Endothelial cell of umbilical vein (primary cell): ENCODE measurements at regions not wholly inside any gene's neighbourhood (a gene's known extent, or its start where the extent isn't known, plus 50 kb on each side); places are given as distances from the start of the nearest gene placed in this dataset.
"Not testable (repeated sequence)": the region's sequence is repeated elsewhere in the genome, so short reads cannot be mapped to it uniquely, and the experiment has no call there.

Experiments used
- BruUV-seq: library from RNA; stranded (reverse); fragments of 400-500 nt; replicated peaks from 2 replicates; lab custom pipeline; 2021; lab: Mats Ljungman, UMichigan
- CTCF ChIA-PET: fragments of 300-600, 350-600 bp; sonication (Branson Sonifier 250); formaldehyde crosslinking; loops from one replicate; lab custom pipeline; 2021; ENCODE audit warnings: antibody characterized with exemption, inconsistent platforms; lab: Charles Lee
- POLR2A ChIA-PET: fragments of 300-600, 350-600 bp; sonication (Branson Sonifier 250); formaldehyde crosslinking; loops from one replicate; lab custom pipeline; 2021; ENCODE audit warnings: antibody characterized with exemption, inconsistent platforms; lab: Charles Lee
- DNase-seq: peaks from one replicate; pipeline ENCODE4 v3.0.0-alpha.2; 2011; ENCODE audit warnings: low read depth, low spot score
- FAIRE-seq: peaks from 2 replicates; lab custom pipeline; 2011; peaks lifted over from hg19 to GRCh38; lab: Jason Lieb, UNC
- H2AFZ ChIP-seq: 2 replicates; pipeline ENCODE4 v1.6.0; 2012; ENCODE audit warnings: low read depth, low read length, control low read depth, inconsistent platforms
- H3K27ac ChIP-seq: 2 replicates; pipeline ENCODE4 v1.5.1; 2011; ENCODE audit warnings: low read depth, mild to moderate bottlenecking, control low read depth, low read length, moderate library complexity; ENCODE audit not compliant: insufficient read depth
- H3K27me3 ChIP-seq, 2 experiments: 2 replicates each; pipeline versions ENCODE4 v1.6.0 to v1.6.1; 2011; ENCODE audit warnings: low read length in 2 of 2, mixed read lengths in 1 of 2; ENCODE audit not compliant: control insufficient read depth in 2 of 2, insufficient read depth in 2 of 2
- H3K36me3 ChIP-seq, 2 experiments: 2 replicates in 1 of 2; 3 replicates in 1 of 2; pipeline ENCODE4 v1.5.1; 2011; ENCODE audit warnings: low read length in 2 of 2, mild to moderate bottlenecking in 1 of 2, moderate library complexity in 1 of 2; ENCODE audit not compliant: control insufficient read depth in 2 of 2, insufficient read depth in 2 of 2; ENCODE audit errors: extremely low read depth in 1 of 2
- H3K4me1 ChIP-seq: 3 replicates; pipeline ENCODE4 v1.5.1; 2011; ENCODE audit warnings: mild to moderate bottlenecking, low read length; ENCODE audit not compliant: control insufficient read depth, insufficient read depth; ENCODE audit errors: extremely low read depth
- H3K4me2 ChIP-seq: 2 replicates; pipeline ENCODE4 v1.6.1; 2011; ENCODE audit warnings: low read length, control low read depth, mixed read lengths; ENCODE audit not compliant: insufficient read depth
- H3K4me3 ChIP-seq, 3 experiments: fragments of 200-600 bp in 1 of 3; sonication (generic), shearing (Covaris generic) in 1 of 3; replicated peaks in 1 of 3; 2 replicates each; pipeline ENCODE4 v1.5.1; 2011 to 2016; ENCODE audit warnings: control low read depth in 3 of 3, low read length in 3 of 3, mild to moderate bottlenecking in 2 of 3, inconsistent platforms in 1 of 3, low read depth in 1 of 3, moderate library complexity in 1 of 3; ENCODE audit not compliant: insufficient read depth in 1 of 3
- H3K79me2 ChIP-seq: 2 replicates; pipeline ENCODE4 v1.6.0; 2012; ENCODE audit warnings: low read length, inconsistent platforms; ENCODE audit not compliant: control insufficient read depth, insufficient read depth
- H3K9ac ChIP-seq: replicated peaks from 2 replicates; pipeline ENCODE3; 2011; ENCODE audit warnings: low read length, control low read depth; ENCODE audit not compliant: insufficient read depth; ENCODE audit errors: extremely low read depth
- H3K9me1 ChIP-seq: replicated peaks from 3 replicates; pipeline ENCODE4 v1.6.0; 2011; ENCODE audit warnings: mild to moderate bottlenecking, low read length; ENCODE audit not compliant: control insufficient read depth, insufficient read depth; ENCODE audit errors: extremely low read depth
- H3K9me3 ChIP-seq: replicated peaks from 2 replicates; pipeline ENCODE4 v1.5.1; 2012; ENCODE audit warnings: low read length, inconsistent platforms; ENCODE audit not compliant: control insufficient read depth, insufficient read depth
- H4K20me1 ChIP-seq: replicated peaks from 2 replicates; pipeline ENCODE3; 2011; ENCODE audit warnings: mild to moderate bottlenecking, low read length; ENCODE audit not compliant: control insufficient read depth, insufficient read depth; ENCODE audit errors: extremely low read depth
- EZH2 ChIP-seq: IDR thresholded peaks from 2 replicates; pipeline ENCODE4 v1.6.1; 2012; ENCODE audit warnings: borderline replicate concordance, low read depth, mild to moderate bottlenecking, moderate library complexity, low read length, inconsistent platforms; ENCODE audit not compliant: severe bottlenecking
- FOS ChIP-seq: IDR thresholded peaks from 2 replicates; pipeline ENCODE4 v1.6.1; 2011; ENCODE audit warnings: mild to moderate bottlenecking, low read length, moderate library complexity, borderline replicate concordance; ENCODE audit not compliant: insufficient read depth
- GATA2 ChIP-seq: IDR thresholded peaks from 2 replicates; pipeline ENCODE4 v1.7.0; 2011; ENCODE audit warnings: low read depth, mild to moderate bottlenecking, moderate library complexity, mixed read lengths, low read length; ENCODE audit not compliant: insufficient read length, insufficient read depth
- JUN ChIP-seq: IDR thresholded peaks from 2 replicates; pipeline ENCODE4 v1.6.1; 2011; ENCODE audit warnings: borderline replicate concordance, low read depth; ENCODE audit not compliant: insufficient read length, insufficient read depth
- POLR2A ChIP-seq: IDR thresholded peaks from 2 replicates; pipeline ENCODE4 v1.6.1; 2012; ENCODE audit warnings: low read depth, mild to moderate bottlenecking, control low read depth, low read length
- POLR2AphosphoS5 ChIP-seq: IDR thresholded peaks from 2 replicates; pipeline ENCODE4 v1.6.1; 2012; ENCODE audit warnings: low read depth, mild to moderate bottlenecking, control low read depth, low read length, moderate library complexity; ENCODE audit not compliant: insufficient read depth
- dilution Hi-C: fragments of 300-500 bp; cut with MboI; formaldehyde crosslinking; loops from one replicate; pipeline ENCODE4 v1.15.0; 2019; ENCODE audit warnings: low sequenced_read_pairs; ENCODE audit not compliant: extremely low pct_ligation_motif_present
- intact Hi-C: fragments of 100-400 bp; cut with micrococcal nuclease; formaldehyde crosslinking; loops from one replicate; pipeline ENCODE4 v1.10.0; 2022
- TF ChIP-seq, protein P1 (sequence below): IDR thresholded peaks from 2 replicates; pipeline ENCODE4 v1.6.1; 2011; ENCODE audit not compliant: insufficient read depth, insufficient read length
- TF ChIP-seq, protein P2 (sequence below), 2 donors: IDR thresholded peaks; 1 replicate in 1 of 2; 2 replicates in 1 of 2; pipeline ENCODE4 v1.5.1; 2011; ENCODE audit warnings: low read length in 2 of 2, mild to moderate bottlenecking in 2 of 2, moderate library complexity in 2 of 2, control low read depth in 1 of 2, inconsistent platforms in 1 of 2, low read depth in 1 of 2; ENCODE audit not compliant: insufficient read depth in 1 of 2; ENCODE audit errors: extremely low read depth in 1 of 2

DNA sequence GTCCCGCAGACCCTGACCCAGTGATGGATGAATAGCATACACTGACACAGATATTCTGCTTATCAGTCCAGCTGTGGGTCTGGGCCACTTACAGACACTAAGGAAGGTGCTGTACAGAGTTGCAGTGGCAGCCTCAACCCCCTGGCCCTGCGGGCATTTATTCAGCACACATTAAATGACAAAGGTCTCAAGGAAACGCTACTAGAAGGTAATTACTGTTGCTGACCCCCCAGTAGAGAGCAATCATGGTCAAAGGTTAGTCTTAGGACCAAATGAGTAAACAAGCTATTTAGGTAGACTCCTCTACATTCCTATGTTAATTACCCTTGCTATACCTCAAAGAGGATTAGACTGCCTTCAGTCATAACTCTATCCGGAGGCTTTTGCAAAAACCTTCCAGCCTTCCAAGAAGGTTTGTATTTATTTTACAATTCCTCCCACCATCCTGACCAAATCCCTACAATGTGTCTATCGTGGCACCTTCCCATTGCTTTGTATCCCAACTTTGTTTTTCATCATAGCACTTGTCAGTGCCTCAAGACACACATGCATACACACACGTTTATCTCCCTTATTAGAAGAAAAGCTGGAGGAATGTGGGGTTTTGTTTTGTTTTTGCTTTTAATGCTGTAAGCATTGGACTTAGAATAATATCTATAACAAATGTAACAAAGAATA lies 227.9 kb downstream of the PYDC2 start:
- DNase-seq = no peak
- Histone ChIP-seq H3K4me3 (no peak overlapping the region), H3K9me1 (no peaks in the 10 kb centered on the region), H3K79me2 (no peaks in the 10 kb centered on the region), H3K27ac (no peak overlapping the region), H3K4me1 (no peaks in the 10 kb centered on the region), H3K9ac (no peak overlapping the region), H3K36me3 (no peaks in the 10 kb centered on the region), H3K4me2 (no peak overlapping the region), H3K9me3 (no peaks in the 10 kb centered on the region), H4K20me1 (no peaks in the 10 kb centered on the region), H3K27me3 (no peaks in the 10 kb centered on the region), H2AFZ (no peak overlapping the region)
- ChIA-PET POLR2A (no interaction called here), CTCF (no interaction called here)
- FAIRE-seq = no peak
- no TSS peak for BruUV-seq
- TF ChIP-seq GATA2 = no peak
- TF ChIP-seq, protein P1, sequence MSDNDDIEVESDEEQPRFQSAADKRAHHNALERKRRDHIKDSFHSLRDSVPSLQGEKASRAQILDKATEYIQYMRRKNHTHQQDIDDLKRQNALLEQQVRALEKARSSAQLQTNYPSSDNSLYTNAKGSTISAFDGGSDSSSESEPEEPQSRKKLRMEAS = no peak
- TF ChIP-seq FOS = no peak
- TF ChIP-seq, protein P2, sequence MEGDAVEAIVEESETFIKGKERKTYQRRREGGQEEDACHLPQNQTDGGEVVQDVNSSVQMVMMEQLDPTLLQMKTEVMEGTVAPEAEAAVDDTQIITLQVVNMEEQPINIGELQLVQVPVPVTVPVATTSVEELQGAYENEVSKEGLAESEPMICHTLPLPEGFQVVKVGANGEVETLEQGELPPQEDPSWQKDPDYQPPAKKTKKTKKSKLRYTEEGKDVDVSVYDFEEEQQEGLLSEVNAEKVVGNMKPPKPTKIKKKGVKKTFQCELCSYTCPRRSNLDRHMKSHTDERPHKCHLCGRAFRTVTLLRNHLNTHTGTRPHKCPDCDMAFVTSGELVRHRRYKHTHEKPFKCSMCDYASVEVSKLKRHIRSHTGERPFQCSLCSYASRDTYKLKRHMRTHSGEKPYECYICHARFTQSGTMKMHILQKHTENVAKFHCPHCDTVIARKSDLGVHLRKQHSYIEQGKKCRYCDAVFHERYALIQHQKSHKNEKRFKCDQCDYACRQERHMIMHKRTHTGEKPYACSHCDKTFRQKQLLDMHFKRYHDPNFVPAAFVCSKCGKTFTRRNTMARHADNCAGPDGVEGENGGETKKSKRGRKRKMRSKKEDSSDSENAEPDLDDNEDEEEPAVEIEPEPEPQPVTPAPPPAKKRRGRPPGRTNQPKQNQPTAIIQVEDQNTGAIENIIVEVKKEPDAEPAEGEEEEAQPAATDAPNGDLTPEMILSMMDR (IDR thresholded peaks at IDR 0.05; ENCODE audit: extremely low read depth in 1 of 2, insufficient read depth in 1 of 2, low read depth in 1 of 2, low read length in 2 of 2) = no peak
- no peak for TF ChIP-seq POLR2AphosphoS5
- no peak for TF ChIP-seq JUN
- TF ChIP-seq EZH2 = no peak
- no peak for TF ChIP-seq POLR2A
- intact Hi-C loops (no loop called here), dilution Hi-C loops (no loop called here)

DNA sequence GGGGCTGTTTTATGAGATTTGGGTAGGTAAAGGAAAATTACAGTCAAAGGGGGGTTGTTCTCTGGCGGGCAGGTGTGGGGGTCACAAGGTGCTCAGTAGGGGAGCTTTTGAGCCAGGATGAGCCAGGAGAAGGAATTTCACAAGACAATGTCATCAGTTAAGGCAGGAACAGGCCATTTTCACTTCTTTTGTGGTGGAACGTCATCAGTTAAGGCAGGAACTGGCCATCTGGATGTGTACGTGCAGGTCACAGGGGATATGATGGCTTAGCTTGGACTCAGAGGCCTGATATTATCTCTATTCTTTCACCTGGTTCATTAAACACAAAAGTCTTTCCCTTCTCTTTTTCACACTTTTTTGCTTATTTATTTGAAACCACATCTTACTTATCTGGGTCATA lies 230.2 kb downstream of the PYDC2 start:
- BruUV-seq, POLR2A ChIA-PET, intact Hi-C loops, H3K4me2 ChIP-seq, H3K36me3 ChIP-seq, H3K4me1 ChIP-seq, H3K4me3 ChIP-seq, H3K79me2 ChIP-seq, dilution Hi-C loops, CTCF ChIA-PET, H3K27ac ChIP-seq, H3K9ac ChIP-seq, H3K9me3 ChIP-seq, H3K27me3 ChIP-seq, H4K20me1 ChIP-seq, H3K9me1 ChIP-seq, FAIRE-seq, DNase-seq, H2AFZ ChIP-seq: not testable (repeated sequence)
